ENCODE measurements at regions not wholly inside any gene's neighbourhood (a gene's known extent, or its start where the extent isn't known, plus 50 kb on each side); places are given as distances from the start of the nearest gene placed in this dataset.

GRCh38 chr4:11970754-11971153 is 542.1 kb upstream of the HS3ST1 start:
- TF ChIP-seq, protein P1, sequence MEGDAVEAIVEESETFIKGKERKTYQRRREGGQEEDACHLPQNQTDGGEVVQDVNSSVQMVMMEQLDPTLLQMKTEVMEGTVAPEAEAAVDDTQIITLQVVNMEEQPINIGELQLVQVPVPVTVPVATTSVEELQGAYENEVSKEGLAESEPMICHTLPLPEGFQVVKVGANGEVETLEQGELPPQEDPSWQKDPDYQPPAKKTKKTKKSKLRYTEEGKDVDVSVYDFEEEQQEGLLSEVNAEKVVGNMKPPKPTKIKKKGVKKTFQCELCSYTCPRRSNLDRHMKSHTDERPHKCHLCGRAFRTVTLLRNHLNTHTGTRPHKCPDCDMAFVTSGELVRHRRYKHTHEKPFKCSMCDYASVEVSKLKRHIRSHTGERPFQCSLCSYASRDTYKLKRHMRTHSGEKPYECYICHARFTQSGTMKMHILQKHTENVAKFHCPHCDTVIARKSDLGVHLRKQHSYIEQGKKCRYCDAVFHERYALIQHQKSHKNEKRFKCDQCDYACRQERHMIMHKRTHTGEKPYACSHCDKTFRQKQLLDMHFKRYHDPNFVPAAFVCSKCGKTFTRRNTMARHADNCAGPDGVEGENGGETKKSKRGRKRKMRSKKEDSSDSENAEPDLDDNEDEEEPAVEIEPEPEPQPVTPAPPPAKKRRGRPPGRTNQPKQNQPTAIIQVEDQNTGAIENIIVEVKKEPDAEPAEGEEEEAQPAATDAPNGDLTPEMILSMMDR (IDR thresholded peaks at IDR 0.05) = no peak
- no peak for TF ChIP-seq POLR2A (IDR thresholded peaks at IDR 0.05)
- TF ChIP-seq EP300 (IDR thresholded peaks at IDR 0.05) = no peak
